Thyroid gland (tissue), 4 donors: ENCODE measurements at regions not wholly inside any gene's neighbourhood (a gene's known extent, or its start where the extent isn't known, plus 50 kb on each side); places are given as distances from the start of the nearest gene placed in this dataset.

Experiments used
- DNase-seq, 2 donors: peaks; one replicate each; pipeline ENCODE4 v3.0.0-alpha.2; 2019
- H3K27ac ChIP-seq, 3 donors: fragments of 200-600 bp; sonication (generic); 1 replicate in 2 of 3; 2 replicates in 1 of 3; pipeline ENCODE4 v1.5.1; 2016 to 2019; ENCODE audit warnings: mild to moderate bottlenecking in 1 of 3, moderate library complexity in 1 of 3
- H3K27me3 ChIP-seq: fragments of 200-600 bp; sonication (generic); one replicate; pipeline ENCODE4 v1.5.1; 2019
- H3K36me3 ChIP-seq, 2 donors: fragments of 200-600 bp; sonication (generic); one replicate each; pipeline ENCODE4 v1.5.1; 2016 to 2019
- H3K4me1 ChIP-seq, 2 donors: fragments of 200-600 bp; sonication (generic); one replicate each; pipeline ENCODE4 v1.5.1; 2017 to 2019
- H3K4me3 ChIP-seq, 3 donors: fragments of 200-600 bp; sonication (generic); replicated peaks in 1 of 3; 1 replicate in 2 of 3; 2 replicates in 1 of 3; pipeline ENCODE4 v1.5.1; 2016; ENCODE audit warnings: mild to moderate bottlenecking in 1 of 3
- H3K9me3 ChIP-seq: fragments of 200-600 bp; sonication (generic); one replicate; pipeline ENCODE4 v1.5.1; 2017
- POLR2A ChIP-seq, 2 donors: fragments of 450-650 bp; IDR thresholded peaks; one replicate each; pipeline ENCODE4 v1.6.1; 2017; ENCODE audit warnings: antibody characterized with exemption in 2 of 2, mild to moderate bottlenecking in 2 of 2, moderate library complexity in 1 of 2
- WGBS, 2 donors: methylation state at CpG; one replicate each; pipeline ENCODE4 v1.1.5; 2017; 5-methylcytosine and 5-hydroxymethylcytosine counted together
- intact Hi-C: fragments of 100-400 bp; cut with DNase I; formaldehyde crosslinking; loops from one replicate; pipeline ENCODE4 v1.15.1; 2023
- TF ChIP-seq, protein P1 (sequence below), 6 experiments: fragments of 200-600 bp in 3 of 6; fragments of 450-650 bp in 3 of 6; sonication (generic) in 3 of 6; IDR thresholded peaks; one replicate each; pipeline ENCODE4 v1.5.1; 2016 to 2019; ENCODE audit warnings: antibody characterized with exemption in 6 of 6, mild to moderate bottlenecking in 2 of 6, inconsistent platforms in 1 of 6, moderate library complexity in 1 of 6

DNA sequence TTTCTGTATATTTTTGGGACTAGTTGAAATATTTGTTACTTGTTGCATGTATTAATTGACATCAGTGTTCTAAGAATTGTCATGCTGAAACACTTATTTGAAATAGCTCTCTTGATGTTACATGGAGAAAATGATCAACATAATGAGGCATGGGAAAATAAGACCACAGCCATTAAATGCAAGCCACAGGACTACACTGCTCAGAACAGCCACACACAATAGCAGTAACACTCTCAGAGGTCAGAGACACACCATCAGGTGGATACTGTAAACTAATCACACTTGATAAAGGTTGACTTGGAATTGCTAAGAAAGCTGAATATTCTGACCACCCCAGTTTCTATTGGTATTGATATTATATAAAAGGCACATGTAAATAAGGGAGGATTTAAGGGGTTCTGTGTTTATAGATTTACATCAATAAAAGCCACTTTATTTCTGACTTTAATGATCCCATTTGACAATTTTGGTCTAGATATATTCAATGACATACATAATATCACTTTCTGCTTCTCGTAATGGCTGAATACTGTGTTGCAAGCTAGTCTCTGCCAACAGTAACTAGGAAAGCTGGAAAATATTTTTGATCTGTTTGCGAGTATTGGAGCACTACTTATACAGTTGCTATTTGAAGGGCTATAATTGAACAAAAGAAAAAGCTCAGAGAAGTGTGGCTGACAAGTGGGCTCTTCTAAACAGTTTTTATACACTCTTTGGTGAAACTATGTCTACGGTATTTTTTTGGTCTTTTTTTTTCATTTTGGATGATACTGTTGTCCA lies 876.5 kb upstream of the INTU start:
- Histone ChIP-seq H3K27ac (no peak overlapping the region), H3K9me3 (no peaks in the 10 kb centered on the region), H3K27me3 (no peaks in the 10 kb centered on the region), H3K36me3 (no peaks in the 10 kb centered on the region), H3K4me1 (peaks cover 3 to 8% of the 10 kb centered on the region in 2 donors), H3K4me3 (no peak overlapping the region)
- intact Hi-C loops = no loop called here
- DNase-seq = no peak
- TF ChIP-seq, protein P1, sequence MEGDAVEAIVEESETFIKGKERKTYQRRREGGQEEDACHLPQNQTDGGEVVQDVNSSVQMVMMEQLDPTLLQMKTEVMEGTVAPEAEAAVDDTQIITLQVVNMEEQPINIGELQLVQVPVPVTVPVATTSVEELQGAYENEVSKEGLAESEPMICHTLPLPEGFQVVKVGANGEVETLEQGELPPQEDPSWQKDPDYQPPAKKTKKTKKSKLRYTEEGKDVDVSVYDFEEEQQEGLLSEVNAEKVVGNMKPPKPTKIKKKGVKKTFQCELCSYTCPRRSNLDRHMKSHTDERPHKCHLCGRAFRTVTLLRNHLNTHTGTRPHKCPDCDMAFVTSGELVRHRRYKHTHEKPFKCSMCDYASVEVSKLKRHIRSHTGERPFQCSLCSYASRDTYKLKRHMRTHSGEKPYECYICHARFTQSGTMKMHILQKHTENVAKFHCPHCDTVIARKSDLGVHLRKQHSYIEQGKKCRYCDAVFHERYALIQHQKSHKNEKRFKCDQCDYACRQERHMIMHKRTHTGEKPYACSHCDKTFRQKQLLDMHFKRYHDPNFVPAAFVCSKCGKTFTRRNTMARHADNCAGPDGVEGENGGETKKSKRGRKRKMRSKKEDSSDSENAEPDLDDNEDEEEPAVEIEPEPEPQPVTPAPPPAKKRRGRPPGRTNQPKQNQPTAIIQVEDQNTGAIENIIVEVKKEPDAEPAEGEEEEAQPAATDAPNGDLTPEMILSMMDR (IDR thresholded peaks at IDR 0.05) = no peak
- no peak for TF ChIP-seq POLR2A (IDR thresholded peaks at IDR 0.05)
- WGBS, 2 donors = 34% methylated on average over 3 of the region's 3 CpGs

- Histone ChIP-seq H3K27ac (no peak overlapping the region), H3K4me1 (peaks cover 0 to 4% of the 10 kb centered on the region in 2 donors), H3K27me3 (no peaks in the 10 kb centered on the region), H3K4me3 (no peak overlapping the region), H3K9me3 (no peaks in the 10 kb centered on the region), H3K36me3 (no peaks in the 10 kb centered on the region)
- 93 to 98% methylated on average over 1 of the region's 1 CpG for WGBS, 2 donors
- no peak for DNase-seq
- intact Hi-C loops = no loop called here
- no peak for TF ChIP-seq POLR2A (IDR thresholded peaks at IDR 0.05)
- TF ChIP-seq, protein P1 (IDR thresholded peaks at IDR 0.05) = no peak
Measured at GRCh38 chr4:126757219-126757618, 875.5 kb upstream of the INTU start.

GRCh38 chr4:126758493-126758892 lies 874.3 kb upstream of the INTU start:
- Histone ChIP-seq H3K27me3 (no peaks in the 10 kb centered on the region), H3K36me3 (no peaks in the 10 kb centered on the region), H3K27ac (no peak overlapping the region), H3K4me3 (no peak overlapping the region), H3K4me1 (no peaks in the 10 kb centered on the region), H3K9me3 (no peaks in the 10 kb centered on the region)
- TF ChIP-seq, protein P1 (IDR thresholded peaks at IDR 0.05) = no peak
- no peak for TF ChIP-seq POLR2A (IDR thresholded peaks at IDR 0.05)
- DNase-seq = no peak
- WGBS, 2 donors = 50% methylated on average over 2 of the region's 2 CpGs; no CpG with 5 or more reads in 1 of the 2 donors
- intact Hi-C loops = no loop called here

- no peak for DNase-seq
- no peak for TF ChIP-seq POLR2A (IDR thresholded peaks at IDR 0.05)
- TF ChIP-seq, protein P1 (IDR thresholded peaks at IDR 0.05) = no peak
- Histone ChIP-seq H3K4me3 (no peak overlapping the region), H3K27ac (no peak overlapping the region), H3K27me3 (no peaks in the 10 kb centered on the region), H3K36me3 (no peaks in the 10 kb centered on the region), H3K4me1 (no peaks in the 10 kb centered on the region), H3K9me3 (no peaks in the 10 kb centered on the region)
- intact Hi-C loops = no loop called here
- 96 to 97% methylated on average over 1 of the region's 1 CpG for WGBS, 2 donors
Measured at GRCh38 chr4:126761947-126762662, 870.7 kb upstream of the INTU start.

DNA sequence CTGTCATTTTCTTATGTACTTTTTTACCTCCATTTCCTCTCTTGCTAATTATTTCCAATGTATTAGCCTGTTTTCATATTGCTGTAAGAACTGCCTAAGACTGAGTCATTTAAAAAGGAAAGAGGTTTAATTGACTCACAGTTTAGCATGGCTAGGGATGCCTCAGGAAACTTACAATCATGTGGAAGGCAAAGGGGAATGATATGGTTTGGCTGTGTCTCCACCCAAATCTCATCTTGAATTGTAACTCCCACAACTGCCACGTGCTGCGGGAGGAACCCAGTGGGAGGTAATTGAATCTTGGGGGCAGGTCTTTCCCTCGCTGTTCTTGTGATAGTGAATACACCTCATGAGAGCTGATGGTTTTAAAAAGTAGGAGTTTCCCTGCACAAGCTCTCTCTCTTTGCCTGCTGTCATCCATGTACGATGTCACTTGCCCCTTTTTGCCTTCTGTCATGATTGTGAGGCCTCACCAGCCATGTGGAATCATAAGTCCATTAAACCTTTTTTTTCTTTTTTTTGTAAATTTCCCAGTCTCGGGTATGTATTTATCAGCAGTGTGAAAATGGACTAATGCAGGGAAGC lies 870.0 kb upstream of the INTU start:
- no peaks in the 10 kb centered on the region for H3K36me3 ChIP-seq
- H3K9me3 ChIP-seq = no peaks in the 10 kb centered on the region
- H3K4me3 ChIP-seq = no peak overlapping the region
- intact Hi-C loops = no loop called here
- TF ChIP-seq, protein P1 (IDR thresholded peaks at IDR 0.05) = no peak
- TF ChIP-seq POLR2A (IDR thresholded peaks at IDR 0.05) = no peak
- H3K27ac ChIP-seq = no peak overlapping the region
- 93% methylated on average over 5 of the region's 5 CpGs for WGBS, 2 donors
- DNase-seq = no peak
- no peaks in the 10 kb centered on the region for H3K4me1 ChIP-seq
- H3K27me3 ChIP-seq = no peaks in the 10 kb centered on the region
